Colonic mucosa (tissue), 4 donors: ENCODE measurements at regions not wholly inside any gene's neighbourhood (a gene's known extent, or its start where the extent isn't known, plus 50 kb on each side); places are given as distances from the start of the nearest gene placed in this dataset.
"Not testable (repeated sequence)": the region's sequence is repeated elsewhere in the genome, so short reads cannot be mapped to it uniquely, and the experiment has no call there.

Experiments used
- DNase-seq: peaks from one replicate; pipeline ENCODE4 v3.0.0-alpha.2; 2020
- H3K27ac ChIP-seq: fragments of 200-600 bp; one replicate; pipeline ENCODE4 v1.8.0; 2021
- H3K27me3 ChIP-seq: fragments of 200-600 bp; one replicate; pipeline ENCODE4 v1.8.0; 2021
- H3K36me3 ChIP-seq: fragments of 200-600 bp; one replicate; pipeline ENCODE4 v1.8.0; 2021
- H3K4me1 ChIP-seq: fragments of 200-600 bp; one replicate; pipeline ENCODE4 v1.8.0; 2021; ENCODE audit warnings: mild to moderate bottlenecking
- H3K4me3 ChIP-seq: fragments of 200-600 bp; one replicate; pipeline ENCODE4 v1.8.0; 2021
- H3K9ac ChIP-seq, 2 donors: one replicate each; pipeline ENCODE4 v1.7.0; 2013; ENCODE audit warnings: control low read depth in 2 of 2, low read depth in 2 of 2, low read length in 2 of 2
- H3K9me3 ChIP-seq: fragments of 200-600 bp; one replicate; pipeline ENCODE4 v1.8.0; 2021
- intact Hi-C: fragments of 100-400 bp; cut with DNase I; formaldehyde crosslinking; loops from one replicate; pipeline ENCODE4 v1.14.1; 2022
- TF ChIP-seq, protein P1 (sequence below): fragments of 200-600 bp; IDR thresholded peaks from one replicate; pipeline ENCODE4 v1.8.0; 2022; ENCODE audit warnings: antibody characterized with exemption, mild to moderate bottlenecking
- donor health status: healthy.
- donor health status: DM: no; HTN: no; CAD: no.
- donor health status: DM: no; HTN: no; CAD: no.

DNA sequence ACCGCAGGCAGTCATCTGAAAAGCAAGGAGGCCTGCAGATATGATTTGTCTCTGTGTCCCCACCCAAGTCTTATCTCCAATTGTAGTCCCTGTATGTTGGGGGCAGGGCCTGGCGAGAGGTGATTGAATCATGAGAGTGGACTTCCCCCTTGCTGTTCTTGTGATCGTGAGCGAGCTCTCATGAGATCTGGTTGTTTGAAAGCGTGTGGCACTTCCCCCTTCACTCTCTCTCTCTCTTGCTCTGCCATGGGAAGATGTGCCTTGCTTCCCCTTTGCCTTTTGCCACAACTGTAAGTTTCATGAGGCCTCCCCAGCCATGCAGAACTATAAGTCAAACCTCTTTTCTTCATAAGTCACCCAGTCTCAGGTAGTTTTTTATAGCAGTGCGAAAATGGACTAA is 83.3 kb downstream of the TMCO5A start:
- H3K27me3 ChIP-seq: no peaks in the 10 kb centered on the region
- no peaks in the 10 kb centered on the region for H3K9me3 ChIP-seq
- no peak overlapping the region for H3K27ac ChIP-seq
- H3K4me1 ChIP-seq: no peaks in the 10 kb centered on the region
- TF ChIP-seq, protein P1, sequence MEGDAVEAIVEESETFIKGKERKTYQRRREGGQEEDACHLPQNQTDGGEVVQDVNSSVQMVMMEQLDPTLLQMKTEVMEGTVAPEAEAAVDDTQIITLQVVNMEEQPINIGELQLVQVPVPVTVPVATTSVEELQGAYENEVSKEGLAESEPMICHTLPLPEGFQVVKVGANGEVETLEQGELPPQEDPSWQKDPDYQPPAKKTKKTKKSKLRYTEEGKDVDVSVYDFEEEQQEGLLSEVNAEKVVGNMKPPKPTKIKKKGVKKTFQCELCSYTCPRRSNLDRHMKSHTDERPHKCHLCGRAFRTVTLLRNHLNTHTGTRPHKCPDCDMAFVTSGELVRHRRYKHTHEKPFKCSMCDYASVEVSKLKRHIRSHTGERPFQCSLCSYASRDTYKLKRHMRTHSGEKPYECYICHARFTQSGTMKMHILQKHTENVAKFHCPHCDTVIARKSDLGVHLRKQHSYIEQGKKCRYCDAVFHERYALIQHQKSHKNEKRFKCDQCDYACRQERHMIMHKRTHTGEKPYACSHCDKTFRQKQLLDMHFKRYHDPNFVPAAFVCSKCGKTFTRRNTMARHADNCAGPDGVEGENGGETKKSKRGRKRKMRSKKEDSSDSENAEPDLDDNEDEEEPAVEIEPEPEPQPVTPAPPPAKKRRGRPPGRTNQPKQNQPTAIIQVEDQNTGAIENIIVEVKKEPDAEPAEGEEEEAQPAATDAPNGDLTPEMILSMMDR: no peak
- DNase-seq: no peak
- H3K9ac ChIP-seq: no peak overlapping the region
- intact Hi-C loops: no loop called here
- H3K4me3 ChIP-seq: no peak overlapping the region
- no peaks in the 10 kb centered on the region for H3K36me3 ChIP-seq

DNA sequence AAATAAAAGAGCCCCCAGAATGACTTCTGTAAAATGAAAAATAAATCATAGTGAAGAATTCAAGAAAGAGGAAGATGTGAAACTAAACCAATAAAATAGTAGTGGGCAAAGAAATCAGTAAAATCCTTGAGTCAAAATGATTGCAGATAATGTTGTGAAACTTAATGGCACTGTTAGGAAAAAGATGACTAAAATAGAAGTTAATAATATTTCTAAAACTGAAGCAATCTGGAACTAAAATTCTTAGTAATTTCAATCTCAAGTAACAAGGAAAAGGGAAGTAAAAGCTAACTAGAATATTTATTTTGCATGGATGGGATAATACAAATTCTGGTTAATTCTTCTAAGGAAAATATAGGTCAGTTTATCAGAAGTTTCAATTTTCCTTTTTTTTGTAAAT is 84.6 kb downstream of the TMCO5A start:
- Histone ChIP-seq H3K9me3 (no peaks in the 10 kb centered on the region), H3K9ac (no peak overlapping the region), H3K4me3 (no peak overlapping the region), H3K36me3 (no peaks in the 10 kb centered on the region), H3K27ac (no peak overlapping the region), H3K27me3 (no peaks in the 10 kb centered on the region), H3K4me1 (no peaks in the 10 kb centered on the region)
- TF ChIP-seq, protein P1: no peak
- intact Hi-C loops: no loop called here
- no peak for DNase-seq

DNA sequence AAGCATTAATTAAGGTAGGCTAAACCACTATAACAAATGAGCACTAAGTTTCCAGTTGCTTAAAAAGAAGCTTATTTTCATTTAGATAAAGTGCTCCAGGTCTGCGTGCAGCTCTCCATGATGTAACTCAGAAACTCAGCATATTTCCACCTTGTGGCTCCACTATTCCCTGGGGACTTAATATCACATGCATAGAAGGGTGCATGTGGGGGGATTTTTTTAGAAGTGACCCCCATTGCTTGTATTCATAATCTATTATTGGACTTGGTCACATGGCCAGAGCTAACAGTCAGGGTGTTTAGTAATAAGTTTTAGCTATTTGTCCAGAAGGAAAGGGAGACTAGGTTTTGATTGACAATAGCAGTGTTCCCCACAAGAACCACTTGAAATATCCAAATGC is 86.8 kb downstream of the TMCO5A start:
- intact Hi-C loops: no loop called here
- Histone ChIP-seq H3K36me3 (no peaks in the 10 kb centered on the region), H3K4me1 (no peaks in the 10 kb centered on the region), H3K27me3 (no peaks in the 10 kb centered on the region), H3K4me3 (no peak overlapping the region), H3K9ac (no peak overlapping the region), H3K9me3 (no peaks in the 10 kb centered on the region), H3K27ac (no peak overlapping the region)
- no peak for DNase-seq
- TF ChIP-seq, protein P1: no peak

DNA sequence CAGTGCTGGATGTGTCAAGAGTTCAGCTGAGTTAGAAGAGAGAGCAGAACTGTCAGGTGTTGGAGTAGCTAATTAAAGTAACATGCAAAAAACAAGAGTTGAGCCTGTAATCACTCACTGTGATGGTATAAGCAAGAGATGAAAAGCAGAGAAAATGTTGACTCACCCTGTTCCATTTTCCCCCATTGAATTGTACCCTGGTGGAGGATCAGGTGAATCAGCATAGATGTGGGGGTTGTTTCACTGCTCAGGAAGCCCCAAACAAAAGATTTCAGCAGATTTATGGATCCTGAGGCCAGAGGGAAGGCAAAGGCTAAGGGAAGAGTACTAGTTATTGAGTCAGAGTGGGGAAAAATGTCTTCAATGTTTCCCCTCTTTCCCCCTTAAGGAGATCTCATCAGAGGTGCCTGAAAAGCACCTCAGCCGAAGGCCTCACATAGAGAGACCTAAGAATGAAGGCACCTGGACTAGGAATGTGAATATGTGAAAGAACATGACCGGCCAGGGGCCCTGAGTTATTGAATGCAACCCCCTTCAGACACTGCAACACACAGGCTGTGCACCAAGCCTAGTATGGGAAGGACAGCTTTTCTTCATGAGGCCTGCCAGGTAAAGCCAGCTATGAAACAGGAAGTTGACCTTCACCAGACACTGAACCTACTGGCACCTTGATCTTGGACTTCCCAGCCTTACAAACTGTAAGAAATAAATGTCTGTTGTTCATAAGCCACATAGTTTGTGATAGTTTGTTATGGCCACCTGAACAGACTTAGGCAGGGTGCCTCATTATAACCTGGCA is 90.1 kb downstream of the TMCO5A start:
- TF ChIP-seq, protein P1: no peak
- DNase-seq: no peak
- Histone ChIP-seq H3K27me3 (no peaks in the 10 kb centered on the region), H3K9ac (no peak overlapping the region), H3K27ac (no peak overlapping the region), H3K9me3 (no peaks in the 10 kb centered on the region), H3K4me1 (no peaks in the 10 kb centered on the region), H3K36me3 (no peaks in the 10 kb centered on the region), H3K4me3 (no peak overlapping the region)
- intact Hi-C loops: no loop called here

DNA sequence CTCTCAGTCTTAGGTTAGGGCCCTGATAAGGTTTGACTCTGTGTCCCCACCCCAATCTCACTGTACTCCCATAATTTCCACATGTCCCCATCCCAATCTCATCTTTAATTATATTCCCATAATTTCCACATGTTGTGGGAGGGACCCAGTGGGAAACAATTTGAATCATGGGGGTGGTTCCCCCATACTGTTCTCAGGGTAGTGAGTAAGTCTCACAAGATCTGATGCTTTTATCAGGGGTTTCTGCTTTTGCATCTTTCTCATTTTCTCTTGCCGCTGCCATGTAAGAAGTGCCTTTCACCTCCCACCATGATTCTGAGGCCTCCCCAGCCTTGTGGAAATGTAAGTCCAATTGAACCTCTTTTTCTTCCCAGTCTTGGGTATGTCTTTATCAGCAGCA is 91.2 kb downstream of the TMCO5A start:
- intact Hi-C loops, H3K4me1 ChIP-seq: not testable (repeated sequence)

DNA sequence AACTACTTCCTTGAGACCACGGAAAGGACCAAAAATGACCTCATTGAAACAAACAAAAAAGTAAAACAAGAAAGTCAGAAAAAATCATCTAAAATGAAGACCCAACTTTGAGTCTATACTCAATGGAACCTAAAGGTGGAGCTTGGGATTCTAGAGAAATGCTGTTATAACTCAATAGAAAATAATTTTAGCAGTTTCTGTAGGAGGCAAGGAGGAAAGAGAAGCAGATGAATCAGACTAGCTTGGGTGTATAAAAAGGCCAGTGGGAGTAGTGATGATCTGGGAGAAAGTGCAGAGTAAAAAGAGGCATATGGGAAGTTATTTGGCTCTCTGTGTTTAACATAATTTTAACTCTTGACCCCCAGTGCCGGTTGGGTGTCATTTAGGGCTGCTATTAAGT is 94.4 kb downstream of the TMCO5A start:
- H3K36me3 ChIP-seq: no peaks in the 10 kb centered on the region
- no peak overlapping the region for H3K4me3 ChIP-seq
- DNase-seq: no peak
- no peak overlapping the region for H3K9ac ChIP-seq
- intact Hi-C loops: no loop called here
- no peaks in the 10 kb centered on the region for H3K9me3 ChIP-seq
- no peak overlapping the region for H3K27ac ChIP-seq
- no peaks in the 10 kb centered on the region for H3K4me1 ChIP-seq
- H3K27me3 ChIP-seq: no peaks in the 10 kb centered on the region
- TF ChIP-seq, protein P1: no peak

More for the DNA sequence above, 91.2 kb downstream of the TMCO5A start:
- H3K4me3 ChIP-seq, H3K27me3 ChIP-seq, H3K9ac ChIP-seq, H3K9me3 ChIP-seq, DNase-seq, H3K36me3 ChIP-seq, H3K27ac ChIP-seq: not testable (repeated sequence)
